HL-60 (cell line): ENCODE measurements at regions not wholly inside any gene's neighbourhood (a gene's known extent, or its start where the extent isn't known, plus 50 kb on each side); places are given as distances from the start of the nearest gene placed in this dataset.
A peak's percentile ranks its signal among the peaks of the same experiment; 100 is the strongest.

Source experiments
- DNase-seq, 2 experiments: peaks; one replicate each; pipeline ENCODE4 v3.0.0-alpha.2; 2010 to 2020; ENCODE audit warnings: low read depth in 1 of 2, low spot score in 1 of 2
- H3K27ac ChIP-seq: fragments of 250-450 bp; sonication (Bioruptor Pico); replicated peaks from 2 replicates; pipeline ENCODE4 v1.5.1; 2020; ENCODE audit warnings: mild to moderate bottlenecking, moderate library complexity
- H3K27me3 ChIP-seq: fragments of 250-450 bp; sonication (Bioruptor Pico); 2 replicates; pipeline ENCODE4 v1.5.1; 2021; ENCODE audit warnings: mild to moderate bottlenecking, moderate library complexity; ENCODE audit not compliant: insufficient read depth, poor library complexity, severe bottlenecking
- H3K4me3 ChIP-seq: replicated peaks from 2 replicates; pipeline ENCODE4 v1.5.1; 2011; ENCODE audit warnings: mild to moderate bottlenecking, control low read depth, low read length; ENCODE audit not compliant: insufficient read depth
- GABPA ChIP-seq: IDR thresholded peaks from 2 replicates; pipeline ENCODE4 v1.6.1; 2012; ENCODE audit warnings: low read depth
- POLR2AphosphoS5 ChIP-seq: IDR thresholded peaks from 2 replicates; pipeline ENCODE4 v1.6.1; 2012; ENCODE audit warnings: low read depth
- SPI1 ChIP-seq: IDR thresholded peaks from 2 replicates; pipeline ENCODE4 v1.6.1; 2012; ENCODE audit warnings: low read depth, mild to moderate bottlenecking, borderline replicate concordance
- TF ChIP-seq, protein P1 (sequence below): IDR thresholded peaks from one replicate; pipeline ENCODE4 v1.5.1; 2011; ENCODE audit warnings: low read length, control low read depth, inconsistent platforms; ENCODE audit not compliant: insufficient read depth
- TF ChIP-seq, protein P2 (sequence below): IDR thresholded peaks from 2 replicates; pipeline ENCODE4 v1.6.1; 2012; ENCODE audit warnings: low read depth; ENCODE audit not compliant: insufficient replicate concordance

DNA sequence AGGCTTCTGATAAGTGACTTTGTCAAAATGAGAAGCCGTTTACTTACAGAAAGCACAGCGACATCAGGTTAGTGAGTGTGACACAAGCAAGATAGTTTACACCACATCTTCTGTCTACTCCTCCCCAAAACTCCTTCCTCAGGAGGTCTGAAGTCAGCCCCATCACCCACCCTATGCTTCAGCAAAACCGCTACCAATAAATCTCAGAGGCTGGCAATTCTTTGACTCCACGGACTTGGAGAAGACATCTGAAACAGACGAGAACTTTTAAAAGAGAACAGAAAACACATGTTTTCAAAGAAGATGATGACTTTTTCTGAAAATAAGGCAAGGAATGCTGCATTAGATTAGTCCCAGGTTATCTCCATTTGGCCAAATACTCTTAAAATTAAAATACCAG is 261.1 kb downstream of the TBC1D4 start:
- peaks cover 13% of the 10 kb centered on the region for H3K27me3 ChIP-seq
- no peak for TF ChIP-seq GABPA
- TF ChIP-seq, protein P1, sequence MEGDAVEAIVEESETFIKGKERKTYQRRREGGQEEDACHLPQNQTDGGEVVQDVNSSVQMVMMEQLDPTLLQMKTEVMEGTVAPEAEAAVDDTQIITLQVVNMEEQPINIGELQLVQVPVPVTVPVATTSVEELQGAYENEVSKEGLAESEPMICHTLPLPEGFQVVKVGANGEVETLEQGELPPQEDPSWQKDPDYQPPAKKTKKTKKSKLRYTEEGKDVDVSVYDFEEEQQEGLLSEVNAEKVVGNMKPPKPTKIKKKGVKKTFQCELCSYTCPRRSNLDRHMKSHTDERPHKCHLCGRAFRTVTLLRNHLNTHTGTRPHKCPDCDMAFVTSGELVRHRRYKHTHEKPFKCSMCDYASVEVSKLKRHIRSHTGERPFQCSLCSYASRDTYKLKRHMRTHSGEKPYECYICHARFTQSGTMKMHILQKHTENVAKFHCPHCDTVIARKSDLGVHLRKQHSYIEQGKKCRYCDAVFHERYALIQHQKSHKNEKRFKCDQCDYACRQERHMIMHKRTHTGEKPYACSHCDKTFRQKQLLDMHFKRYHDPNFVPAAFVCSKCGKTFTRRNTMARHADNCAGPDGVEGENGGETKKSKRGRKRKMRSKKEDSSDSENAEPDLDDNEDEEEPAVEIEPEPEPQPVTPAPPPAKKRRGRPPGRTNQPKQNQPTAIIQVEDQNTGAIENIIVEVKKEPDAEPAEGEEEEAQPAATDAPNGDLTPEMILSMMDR, result no peak
- TF ChIP-seq SPI1, result no peak
- TF ChIP-seq, protein P2, sequence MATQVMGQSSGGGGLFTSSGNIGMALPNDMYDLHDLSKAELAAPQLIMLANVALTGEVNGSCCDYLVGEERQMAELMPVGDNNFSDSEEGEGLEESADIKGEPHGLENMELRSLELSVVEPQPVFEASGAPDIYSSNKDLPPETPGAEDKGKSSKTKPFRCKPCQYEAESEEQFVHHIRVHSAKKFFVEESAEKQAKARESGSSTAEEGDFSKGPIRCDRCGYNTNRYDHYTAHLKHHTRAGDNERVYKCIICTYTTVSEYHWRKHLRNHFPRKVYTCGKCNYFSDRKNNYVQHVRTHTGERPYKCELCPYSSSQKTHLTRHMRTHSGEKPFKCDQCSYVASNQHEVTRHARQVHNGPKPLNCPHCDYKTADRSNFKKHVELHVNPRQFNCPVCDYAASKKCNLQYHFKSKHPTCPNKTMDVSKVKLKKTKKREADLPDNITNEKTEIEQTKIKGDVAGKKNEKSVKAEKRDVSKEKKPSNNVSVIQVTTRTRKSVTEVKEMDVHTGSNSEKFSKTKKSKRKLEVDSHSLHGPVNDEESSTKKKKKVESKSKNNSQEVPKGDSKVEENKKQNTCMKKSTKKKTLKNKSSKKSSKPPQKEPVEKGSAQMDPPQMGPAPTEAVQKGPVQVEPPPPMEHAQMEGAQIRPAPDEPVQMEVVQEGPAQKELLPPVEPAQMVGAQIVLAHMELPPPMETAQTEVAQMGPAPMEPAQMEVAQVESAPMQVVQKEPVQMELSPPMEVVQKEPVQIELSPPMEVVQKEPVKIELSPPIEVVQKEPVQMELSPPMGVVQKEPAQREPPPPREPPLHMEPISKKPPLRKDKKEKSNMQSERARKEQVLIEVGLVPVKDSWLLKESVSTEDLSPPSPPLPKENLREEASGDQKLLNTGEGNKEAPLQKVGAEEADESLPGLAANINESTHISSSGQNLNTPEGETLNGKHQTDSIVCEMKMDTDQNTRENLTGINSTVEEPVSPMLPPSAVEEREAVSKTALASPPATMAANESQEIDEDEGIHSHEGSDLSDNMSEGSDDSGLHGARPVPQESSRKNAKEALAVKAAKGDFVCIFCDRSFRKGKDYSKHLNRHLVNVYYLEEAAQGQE, result no peak
- no peak overlapping the region for H3K27ac ChIP-seq
- DNase-seq, result no peak
- H3K4me3 ChIP-seq, result no peak overlapping the region

DNA sequence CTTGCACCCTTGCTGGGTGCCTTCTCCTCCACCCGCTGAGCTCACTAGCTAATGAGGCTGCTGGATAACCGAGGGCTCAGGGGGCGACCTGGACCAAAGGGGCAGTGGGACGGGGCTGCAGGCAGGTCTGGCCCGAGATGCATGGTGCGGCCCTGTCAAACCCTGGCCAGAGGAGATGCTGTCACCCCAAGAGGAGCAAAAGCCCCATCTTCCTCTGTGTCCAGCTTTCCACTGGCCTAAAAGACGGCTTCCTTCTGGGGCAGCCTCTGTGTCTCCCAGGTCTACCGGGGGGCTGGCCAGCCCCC is 261.8 kb downstream of the TBC1D4 start:
- no peak for DNase-seq
- no peak overlapping the region for H3K27ac ChIP-seq
- H3K4me3 ChIP-seq, result no peak overlapping the region
- peaks cover 18% of the 10 kb centered on the region for H3K27me3 ChIP-seq
- TF ChIP-seq, protein P2, result no peak

DNA sequence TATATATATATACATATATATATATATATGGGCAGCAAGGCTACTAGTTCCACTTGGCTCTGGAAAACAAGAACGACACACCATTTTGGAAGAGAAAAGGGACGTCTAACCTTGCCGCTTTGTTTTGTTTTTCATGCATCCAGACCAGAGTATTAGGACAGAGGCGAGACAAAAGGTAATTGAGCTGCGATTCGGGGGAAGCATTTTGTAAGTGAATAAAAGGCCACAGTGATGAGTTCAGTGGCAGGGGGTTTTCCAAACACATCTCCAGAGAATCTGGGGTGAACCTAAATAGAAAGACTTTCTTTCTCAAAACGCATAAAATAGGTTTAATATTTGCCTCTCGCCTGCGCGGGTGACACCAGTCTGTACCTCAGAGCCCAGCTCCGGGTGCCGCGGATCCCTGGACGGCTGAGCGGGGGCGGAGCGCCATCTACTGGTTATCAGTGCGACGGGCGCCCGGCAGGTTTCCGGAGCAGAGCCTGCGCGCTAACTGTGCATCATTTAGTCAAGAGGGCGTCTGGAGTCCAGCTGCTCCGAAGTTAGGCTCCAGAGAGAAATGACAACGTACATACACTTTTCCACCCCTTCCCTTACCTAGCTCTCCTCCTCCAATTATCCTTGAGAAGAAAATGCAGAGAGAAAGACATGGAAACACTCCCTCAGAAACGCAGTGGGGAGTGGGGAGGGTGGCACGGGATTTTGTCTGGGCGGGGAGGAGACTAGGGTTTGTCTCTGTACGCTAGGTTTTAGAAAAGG is 262.3 kb downstream of the TBC1D4 start:
- DNase-seq, result peak; percentile 27 to 79
- Histone ChIP-seq H3K4me3 (no peak overlapping the region), H3K27me3 (peaks cover 18% of the 10 kb centered on the region), H3K27ac (no peak overlapping the region)
- TF ChIP-seq POLR2AphosphoS5 (no peak), GABPA (no peak), SPI1 (no peak)
- TF ChIP-seq, protein P2, result no peak
- TF ChIP-seq, protein P1, result peak; percentile 54
